Breast epithelium (tissue), 4 donors: ENCODE measurements at regions not wholly inside any gene's neighbourhood (a gene's known extent, or its start where the extent isn't known, plus 50 kb on each side); places are given as distances from the start of the nearest gene placed in this dataset.

Experiments
- DNase-seq, 2 donors: peaks; one replicate each; pipeline ENCODE4 v3.0.0-alpha.2; 2019; ENCODE audit warnings: low spot score in 2 of 2
- H3K27ac ChIP-seq, 2 donors: fragments of 200-600 bp; sonication (generic) in 1 of 2; one replicate each; pipeline ENCODE4 v1.5.1; 2016 to 2019; ENCODE audit warnings: mild to moderate bottlenecking in 1 of 2
- H3K27me3 ChIP-seq, 2 donors: fragments of 200-600 bp; sonication (generic) in 1 of 2; one replicate each; pipeline versions ENCODE4 v1.5.1 to v1.6.0; 2017 to 2019; ENCODE audit warnings: control low read depth in 1 of 2, mild to moderate bottlenecking in 1 of 2
- H3K36me3 ChIP-seq: fragments of 200-600 bp; one replicate; pipeline ENCODE4 v1.5.1; 2019
- H3K4me1 ChIP-seq, 2 donors: fragments of 200-600 bp; sonication (generic); one replicate each; pipeline ENCODE4 v1.5.1; 2016 to 2019; ENCODE audit warnings: control low read depth in 1 of 2
- H3K4me3 ChIP-seq, 3 donors: fragments of 200-600 bp; sonication (generic); 1 replicate in 2 of 3; 2 replicates in 1 of 3; pipeline ENCODE4 v1.5.1; 2016 to 2019; ENCODE audit warnings: mild to moderate bottlenecking in 3 of 3, moderate library complexity in 2 of 3
- H3K9me3 ChIP-seq, 2 donors: fragments of 200-600 bp; sonication (generic) in 1 of 2; one replicate each; pipeline ENCODE4 v1.5.1; 2016 to 2019; ENCODE audit warnings: control low read depth in 1 of 2
- CTCF ChIP-seq, 3 donors: fragments of 450-650 bp; IDR thresholded peaks; one replicate each; pipeline ENCODE4 v1.5.1; 2016 to 2017; ENCODE audit warnings: antibody characterized with exemption in 3 of 3, mild to moderate bottlenecking in 3 of 3, moderate library complexity in 3 of 3
- POLR2A ChIP-seq: fragments of 450-650 bp; IDR thresholded peaks from one replicate; pipeline ENCODE4 v1.6.1; 2016; ENCODE audit warnings: antibody characterized with exemption, mild to moderate bottlenecking, moderate library complexity
- POLR2AphosphoS5 ChIP-seq, 3 donors: sonication (generic); formaldehyde crosslinking; IDR thresholded peaks; one replicate each; pipeline ENCODE4 v1.6.1; 2017; ENCODE audit warnings: antibody characterized with exemption in 3 of 3
- intact Hi-C: fragments of 100-400 bp; cut with DNase I; formaldehyde crosslinking; loops from one replicate; pipeline ENCODE4 v1.15.1; 2023; ENCODE audit warnings: low total_unique reads

- intact Hi-C loops, result no loop called here
- DNase-seq, result no peak
- Histone ChIP-seq H3K36me3 (no peaks in the 10 kb centered on the region), H3K27me3 (no peaks in the 10 kb centered on the region), H3K4me3 (no peak overlapping the region), H3K4me1 (no peaks in the 10 kb centered on the region), H3K27ac (no peak overlapping the region), H3K9me3 (no peaks in the 10 kb centered on the region)
- TF ChIP-seq POLR2A (no peak), CTCF (IDR thresholded peaks at IDR 0.05) (no peak), POLR2AphosphoS5 (IDR thresholded peaks at IDR 0.05) (no peak)
Measured at GRCh38 chr14:48140804-48141203, 465.4 kb upstream of the MDGA2 start.

- no peak for TF ChIP-seq POLR2A
- no peak for TF ChIP-seq POLR2AphosphoS5 (IDR thresholded peaks at IDR 0.05)
- no peak for TF ChIP-seq CTCF (IDR thresholded peaks at IDR 0.05)
- no peak for DNase-seq
- Histone ChIP-seq H3K9me3 (no peaks in the 10 kb centered on the region), H3K4me3 (no peak overlapping the region), H3K27ac (no peak overlapping the region), H3K36me3 (no peaks in the 10 kb centered on the region), H3K27me3 (no peaks in the 10 kb centered on the region), H3K4me1 (no peaks in the 10 kb centered on the region)
- intact Hi-C loops, result no loop called here
Measured at GRCh38 chr14:48129472-48129871, 454.1 kb upstream of the MDGA2 start.

- H3K4me1 ChIP-seq, result no peaks in the 10 kb centered on the region
- H3K27ac ChIP-seq, result no peak overlapping the region
- H3K27me3 ChIP-seq, result no peaks in the 10 kb centered on the region
- H3K9me3 ChIP-seq, result no peaks in the 10 kb centered on the region
- TF ChIP-seq CTCF (IDR thresholded peaks at IDR 0.05), result no peak
- TF ChIP-seq POLR2AphosphoS5 (IDR thresholded peaks at IDR 0.05), result no peak
- no peak for TF ChIP-seq POLR2A
- H3K4me3 ChIP-seq, result no peak overlapping the region
- intact Hi-C loops, result no loop called here
- no peak for DNase-seq
- no peaks in the 10 kb centered on the region for H3K36me3 ChIP-seq
Measured at GRCh38 chr14:48127674-48128073, 452.3 kb upstream of the MDGA2 start.

- Histone ChIP-seq H3K27ac (no peak overlapping the region), H3K36me3 (no peaks in the 10 kb centered on the region), H3K4me3 (no peak overlapping the region), H3K4me1 (no peaks in the 10 kb centered on the region), H3K9me3 (no peaks in the 10 kb centered on the region), H3K27me3 (no peaks in the 10 kb centered on the region)
- TF ChIP-seq POLR2A (no peak), CTCF (IDR thresholded peaks at IDR 0.05) (no peak), POLR2AphosphoS5 (IDR thresholded peaks at IDR 0.05) (no peak)
- intact Hi-C loops, result no loop called here
- DNase-seq, result no peak
Measured at GRCh38 chr14:48125654-48126053, 450.2 kb upstream of the MDGA2 start.

- no peaks in the 10 kb centered on the region for H3K9me3 ChIP-seq
- H3K27ac ChIP-seq, result no peak overlapping the region
- H3K4me3 ChIP-seq, result no peak overlapping the region
- TF ChIP-seq POLR2AphosphoS5 (IDR thresholded peaks at IDR 0.05) (no peak), CTCF (IDR thresholded peaks at IDR 0.05) (no peak), POLR2A (no peak)
- no peaks in the 10 kb centered on the region for H3K4me1 ChIP-seq
- DNase-seq, result no peak
- H3K27me3 ChIP-seq, result no peaks in the 10 kb centered on the region
- H3K36me3 ChIP-seq, result no peaks in the 10 kb centered on the region
- intact Hi-C loops, result no loop called here
Measured at GRCh38 chr14:48113713-48114112, 438.3 kb upstream of the MDGA2 start.
